ENCODE measurements at regions not wholly inside any gene's neighbourhood (a gene's known extent, or its start where the extent isn't known, plus 50 kb on each side); places are given as distances from the start of the nearest gene placed in this dataset.
"Not testable (repeated sequence)": the region's sequence is repeated elsewhere in the genome, so short reads cannot be mapped to it uniquely, and the experiment has no call there.

- H3K27me3 ChIP-seq; H3K4me3 ChIP-seq (replicated peaks in 1 of 3); DNase-seq; H3K9me3 ChIP-seq; H3K4me1 ChIP-seq; H3K27ac ChIP-seq; intact Hi-C loops (cut with DNase I); H3K36me3 ChIP-seq: not testable (repeated sequence)
- WGBS, 2 donors: 57 to 68% methylated on average over 1 of the region's 1 CpG
Observed at GRCh38 chr16:29578898-29579297, 72.7 kb upstream of the NPIPB12 start.

GRCh38 chr16:29581764-29582163 lies 75.6 kb upstream of the NPIPB12 start:
- DNase-seq; H3K27me3 ChIP-seq; intact Hi-C loops (cut with DNase I); H3K4me3 ChIP-seq (replicated peaks in 1 of 3); H3K36me3 ChIP-seq; H3K27ac ChIP-seq; H3K4me1 ChIP-seq; H3K9me3 ChIP-seq: not testable (repeated sequence)
- WGBS, 2 donors: 96 to 98% methylated on average over 4 of the region's 4 CpGs

GRCh38 chr16:29591919-29592318 lies 71.1 kb upstream of the SPN start:
- 84 to 88% methylated on average over 4 of the region's 6 CpGs for WGBS, 2 donors
- H3K4me3 ChIP-seq (replicated peaks in 1 of 3); H3K36me3 ChIP-seq; intact Hi-C loops (cut with DNase I); DNase-seq; H3K9me3 ChIP-seq; H3K27ac ChIP-seq; H3K27me3 ChIP-seq; H3K4me1 ChIP-seq: not testable (repeated sequence)

- H3K4me1 ChIP-seq; H3K36me3 ChIP-seq; H3K9me3 ChIP-seq; H3K27me3 ChIP-seq; intact Hi-C loops (cut with DNase I): not testable (repeated sequence)
- 0 to 3% methylated on average over 6 to 12 of the region's 38 CpGs for whole genome bisulfite sequencing, 2 donors
- H3K27ac ChIP-seq: peak overlapping the region in 2 of 3 donors; percentile 85 to 93
- peak overlapping the region in 2 of 3 donors; percentile 58 to 66 for H3K4me3 ChIP-seq (replicated peaks in 1 of 3)
- peak; percentile 56 to 77 for DNase-seq
Observed at GRCh38 chr16:29594269-29594925, 68.7 kb upstream of the SPN start.

- H3K27me3 ChIP-seq; H3K9me3 ChIP-seq; H3K36me3 ChIP-seq; intact Hi-C loops (cut with DNase I); H3K4me1 ChIP-seq: not testable (repeated sequence)
- Histone ChIP-seq H3K4me3 (replicated peaks in 1 of 3) (peak overlapping the region in 2 of 3 donors; percentile 58 to 66), H3K27ac (peak overlapping the region; percentile 80 to 93 (median 85))
- peak in 1 of 2 donors; percentile 71 for TF ChIP-seq POLR2A (IDR thresholded peaks at IDR 0.05)
- WGBS, 2 donors: 0 to 3% methylated on average over 31 to 53 of the region's 91 CpGs
- peak; percentile 89 to 90 for DNase-seq
Observed at GRCh38 chr16:29594926-29595838, 67.9 kb upstream of the SPN start.

- intact Hi-C loops (cut with DNase I); H3K4me1 ChIP-seq; H3K27ac ChIP-seq; H3K9me3 ChIP-seq; H3K36me3 ChIP-seq; H3K27me3 ChIP-seq; DNase-seq; H3K4me3 ChIP-seq (replicated peaks in 1 of 3): not testable (repeated sequence)
- WGBS, 2 donors: 77 to 80% methylated on average over 7 of the region's 7 CpGs
Observed at GRCh38 chr16:29597030-29597429, 66.0 kb upstream of the SPN start.

- H3K36me3 ChIP-seq; H3K27ac ChIP-seq; H3K27me3 ChIP-seq; intact Hi-C loops (cut with DNase I); H3K9me3 ChIP-seq; H3K4me3 ChIP-seq (replicated peaks in 1 of 3); H3K4me1 ChIP-seq; DNase-seq: not testable (repeated sequence)
- WGBS, 2 donors: 70 to 74% methylated on average over 16 to 18 of the region's 26 CpGs
Observed at GRCh38 chr16:29600111-29601000, 62.7 kb upstream of the SPN start.

GRCh38 chr16:29602247-29602625 lies 60.8 kb upstream of the SPN start:
- DNase-seq; H3K27me3 ChIP-seq; H3K27ac ChIP-seq; H3K4me1 ChIP-seq; H3K9me3 ChIP-seq; H3K36me3 ChIP-seq; intact Hi-C loops (cut with DNase I); H3K4me3 ChIP-seq (replicated peaks in 1 of 3): not testable (repeated sequence)
- 68 to 74% methylated on average over 6 to 9 of the region's 9 CpGs for WGBS, 2 donors

- H3K36me3 ChIP-seq; H3K27ac ChIP-seq; H3K4me3 ChIP-seq (replicated peaks in 1 of 3); H3K4me1 ChIP-seq; H3K27me3 ChIP-seq; H3K9me3 ChIP-seq; DNase-seq; intact Hi-C loops (cut with DNase I): not testable (repeated sequence)
- 51 to 60% methylated on average over 1 to 5 of the region's 6 CpGs for WGBS, 2 donors
Observed at GRCh38 chr16:29602683-29603088, 60.4 kb upstream of the SPN start.

GRCh38 chr16:29604631-29605549 lies 58.2 kb upstream of the SPN start:
- intact Hi-C loops (cut with DNase I); DNase-seq; H3K27me3 ChIP-seq; H3K27ac ChIP-seq; H3K36me3 ChIP-seq; H3K4me3 ChIP-seq (replicated peaks in 1 of 3); H3K4me1 ChIP-seq; H3K9me3 ChIP-seq: not testable (repeated sequence)
- WGBS, 2 donors: 73 to 86% methylated on average over 12 to 16 of the region's 21 CpGs

GRCh38 chr16:29605593-29606205 lies 57.3 kb upstream of the SPN start:
- H3K27me3 ChIP-seq; H3K4me1 ChIP-seq; H3K4me3 ChIP-seq (replicated peaks in 1 of 3); intact Hi-C loops (cut with DNase I); H3K9me3 ChIP-seq; DNase-seq; H3K27ac ChIP-seq; H3K36me3 ChIP-seq: not testable (repeated sequence)
- WGBS, 2 donors: 88 to 94% methylated on average over 5 to 12 of the region's 16 CpGs

Measured in thyroid gland (tissue), 4 donors.